OCI-LY7 (cell line): ENCODE measurements at regions not wholly inside any gene's neighbourhood (a gene's known extent, or its start where the extent isn't known, plus 50 kb on each side); places are given as distances from the start of the nearest gene placed in this dataset.
"Not testable (repeated sequence)": the region's sequence is repeated elsewhere in the genome, so short reads cannot be mapped to it uniquely, and the experiment has no call there.

Experiments used
- BruUV-seq: library from RNA; stranded (reverse); fragments of 400-500 nt; replicated peaks from 2 replicates; lab custom pipeline; 2021; lab: Mats Ljungman, UMichigan
- CTCF ChIA-PET: fragments of 300-600 bp; sonication (Branson Sonifier 250); formaldehyde crosslinking; loops from one replicate; lab custom pipeline; 2022; ENCODE audit warnings: antibody characterized with exemption; ENCODE audit not compliant: unreplicated experiment; lab: Charles Lee
- POLR2A ChIA-PET: fragments of 300-600 bp; sonication (Branson Sonifier 250); formaldehyde crosslinking; loops from one replicate; lab custom pipeline; 2022; ENCODE audit warnings: antibody characterized with exemption; lab: Charles Lee
- DNase-seq: peaks from one replicate; pipeline ENCODE4 v3.0.0-alpha.2; 2015; ENCODE audit warnings: low spot score
- H2AFZ ChIP-seq: fragments of 200-600 bp; sonication (generic), shearing (Covaris generic); 2 replicates; pipeline ENCODE4 v1.6.1; 2014; ENCODE audit warnings: mild to moderate bottlenecking, antibody characterized with exemption, low read length, moderate library complexity
- H3K27ac ChIP-seq: fragments of 200-600 bp; sonication (generic); 2 replicates; pipeline ENCODE4 v1.5.1; 2014; ENCODE audit warnings: mixed run types, low read depth, mild to moderate bottlenecking, moderate library complexity, low read length, inconsistent platforms; ENCODE audit not compliant: poor library complexity, severe bottlenecking
- H3K36me3 ChIP-seq: fragments of 200-600 bp; sonication (generic); 2 replicates; pipeline ENCODE4 v1.6.1; 2014; ENCODE audit warnings: mild to moderate bottlenecking, antibody characterized with exemption, low read length, moderate library complexity, mixed read lengths; ENCODE audit not compliant: insufficient read depth
- H3K4me1 ChIP-seq: fragments of 200-600 bp; sonication (generic); 2 replicates; pipeline ENCODE4 v1.5.1; 2014; ENCODE audit warnings: mild to moderate bottlenecking, low read length; ENCODE audit not compliant: insufficient read depth, poor library complexity, severe bottlenecking
- H3K4me2 ChIP-seq: fragments of 200-600 bp; sonication (generic); 2 replicates; pipeline ENCODE4 v1.6.1; 2014; ENCODE audit warnings: mild to moderate bottlenecking, low read length
- H3K4me3 ChIP-seq: fragments of 200-600 bp; sonication (generic); 2 replicates; pipeline ENCODE4 v1.5.1; 2014; ENCODE audit warnings: mild to moderate bottlenecking, low read depth, low read length; ENCODE audit not compliant: poor library complexity, severe bottlenecking
- H3K79me2 ChIP-seq: fragments of 200-600 bp; sonication (generic); 2 replicates; pipeline ENCODE4 v1.6.1; 2016; ENCODE audit warnings: low read depth, mild to moderate bottlenecking, low read length, moderate library complexity, mixed read lengths; ENCODE audit not compliant: insufficient read depth
- H3K9me2 ChIP-seq: fragments of 200-600 bp; sonication (generic); 2 replicates; pipeline ENCODE4 v1.6.1; 2016; ENCODE audit warnings: mild to moderate bottlenecking, low read length, mixed read lengths; ENCODE audit not compliant: insufficient read depth
- H3K9me3 ChIP-seq: fragments of 200-600 bp; sonication (generic); 2 replicates; pipeline ENCODE4 v1.6.1; 2014; ENCODE audit warnings: mild to moderate bottlenecking, mixed run types, low read length, mixed read lengths
- H4K20me1 ChIP-seq: fragments of 200-600 bp; sonication (generic); 2 replicates; pipeline ENCODE4 v1.6.1; 2014; ENCODE audit warnings: mild to moderate bottlenecking, antibody characterized with exemption, low read length, moderate library complexity, mixed read lengths; ENCODE audit not compliant: insufficient read depth
- intact Hi-C: fragments of 100-400 bp; cut with micrococcal nuclease; formaldehyde crosslinking; loops from one replicate; pipeline ENCODE4 v1.10.0; 2022; ENCODE audit not compliant: unreplicated experiment

DNA sequence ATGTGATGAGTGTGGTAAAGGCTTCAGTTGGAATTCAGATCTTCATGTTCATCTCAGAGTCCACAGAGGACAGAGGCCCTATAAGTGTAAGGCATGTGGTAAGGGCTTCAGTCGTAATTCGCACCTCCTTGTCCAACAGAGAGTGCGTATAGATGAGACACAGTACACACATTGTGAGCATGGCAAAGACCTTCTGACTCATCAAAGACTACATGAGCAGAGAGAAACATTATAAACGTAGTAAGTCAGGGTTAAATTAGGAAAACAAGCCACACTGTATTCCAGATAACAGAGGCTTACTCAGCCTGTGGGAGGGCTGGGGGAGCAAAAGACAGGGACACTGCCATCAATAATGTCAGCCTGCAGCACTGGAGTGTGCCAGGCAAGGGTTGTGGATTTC, 706.2 kb upstream of the DEFB115 start:
- H2AFZ ChIP-seq, H3K27ac ChIP-seq, DNase-seq, H3K9me2 ChIP-seq, intact Hi-C loops, H3K4me3 ChIP-seq, H3K9me3 ChIP-seq, H3K36me3 ChIP-seq, H3K4me2 ChIP-seq, CTCF ChIA-PET, H3K4me1 ChIP-seq, H3K79me2 ChIP-seq, H4K20me1 ChIP-seq, BruUV-seq, POLR2A ChIA-PET: not testable (repeated sequence)

DNA sequence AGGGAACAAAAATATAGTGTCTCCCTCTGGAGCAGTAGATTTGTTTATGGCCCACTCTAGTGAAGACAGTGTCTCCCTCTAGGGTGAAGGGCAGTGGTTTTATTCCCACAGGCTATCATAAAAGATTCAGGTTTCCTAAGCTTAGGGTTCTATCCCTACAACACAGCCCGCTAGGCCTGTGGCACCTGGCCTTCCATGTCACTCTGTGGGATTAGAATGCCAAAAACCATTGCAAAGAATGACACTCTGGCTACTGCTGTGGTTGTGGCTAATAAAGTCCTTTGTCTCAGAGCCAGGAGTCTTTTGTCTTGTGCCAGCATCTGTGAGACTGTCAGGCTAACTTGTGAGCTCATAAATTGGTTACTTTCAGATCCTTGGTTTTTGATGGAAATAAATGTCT, 700.7 kb upstream of the DEFB115 start:
- H3K79me2 ChIP-seq, H2AFZ ChIP-seq, BruUV-seq, DNase-seq, H3K4me1 ChIP-seq, H4K20me1 ChIP-seq, H3K36me3 ChIP-seq, CTCF ChIA-PET, H3K9me2 ChIP-seq, H3K4me2 ChIP-seq, POLR2A ChIA-PET, H3K27ac ChIP-seq, H3K4me3 ChIP-seq, H3K9me3 ChIP-seq, intact Hi-C loops: not testable (repeated sequence)

DNA sequence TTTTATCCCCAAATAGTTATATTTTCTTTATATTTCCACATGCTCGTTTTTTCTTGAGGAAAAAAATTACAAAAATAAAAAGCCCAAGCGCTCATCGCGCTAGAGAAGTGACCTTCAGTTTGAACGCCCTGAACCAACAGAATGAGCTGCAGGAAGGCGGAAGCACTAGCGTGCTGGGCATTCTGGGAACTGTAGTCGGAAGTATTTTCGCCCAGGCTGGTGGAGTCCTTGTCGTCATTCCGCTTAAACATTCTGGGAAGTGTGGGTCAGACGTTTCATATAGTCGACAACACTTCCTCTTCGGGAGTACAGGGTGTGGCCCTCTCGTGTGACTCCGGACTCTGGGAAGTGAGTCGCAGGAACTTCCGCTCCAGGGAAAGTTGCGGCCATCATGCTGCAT, 692.4 kb upstream of the DEFB115 start:
- POLR2A ChIA-PET, BruUV-seq, H3K4me2 ChIP-seq: not testable (repeated sequence)

GRCh38 chr20:30569867-30570266, 687.6 kb upstream of the DEFB115 start:
- H3K4me2 ChIP-seq, intact Hi-C loops, H4K20me1 ChIP-seq, H3K9me2 ChIP-seq, POLR2A ChIA-PET, H3K4me1 ChIP-seq, H3K79me2 ChIP-seq, H3K36me3 ChIP-seq, H3K4me3 ChIP-seq, H3K9me3 ChIP-seq, H2AFZ ChIP-seq, CTCF ChIA-PET, H3K27ac ChIP-seq, DNase-seq, BruUV-seq: not testable (repeated sequence)

More for the DNA sequence above, 692.4 kb upstream of the DEFB115 start:
- CTCF ChIA-PET, H2AFZ ChIP-seq, DNase-seq, H3K79me2 ChIP-seq, H3K9me3 ChIP-seq, intact Hi-C loops, H3K4me1 ChIP-seq, H4K20me1 ChIP-seq, H3K9me2 ChIP-seq, H3K27ac ChIP-seq, H3K36me3 ChIP-seq, H3K4me3 ChIP-seq: not testable (repeated sequence)

GRCh38 chr20:30570622-30571021, 686.8 kb upstream of the DEFB115 start:
- H3K4me1 ChIP-seq, CTCF ChIA-PET, H3K9me2 ChIP-seq, POLR2A ChIA-PET, H3K27ac ChIP-seq, H2AFZ ChIP-seq, H4K20me1 ChIP-seq, DNase-seq, H3K4me3 ChIP-seq, H3K36me3 ChIP-seq, H3K79me2 ChIP-seq, intact Hi-C loops, H3K4me2 ChIP-seq, H3K9me3 ChIP-seq, BruUV-seq: not testable (repeated sequence)

DNA sequence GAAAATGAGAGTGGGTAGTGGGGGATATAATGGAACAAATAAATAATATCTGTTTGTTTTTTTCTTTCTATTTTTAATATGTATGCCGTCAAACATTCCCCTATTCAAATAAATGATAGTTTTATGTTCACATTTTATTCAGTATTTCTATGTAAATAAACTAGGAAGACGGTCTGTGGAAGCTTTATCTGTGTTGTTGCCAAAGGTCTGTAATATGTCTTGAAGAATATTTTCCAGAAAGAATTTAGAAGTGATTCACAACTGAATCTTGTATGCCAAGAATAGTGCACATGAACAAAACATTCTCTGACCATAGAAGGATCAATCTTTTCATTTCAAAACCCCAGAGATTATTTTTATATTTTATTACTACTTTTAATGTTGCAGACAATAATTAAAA, 683.1 kb upstream of the DEFB115 start:
- intact Hi-C loops, result not testable (repeated sequence)

GRCh38 chr20:30579069-30579468, 678.4 kb upstream of the DEFB115 start:
- H3K79me2 ChIP-seq, H3K9me3 ChIP-seq: not testable (repeated sequence)

More for the DNA sequence above, 683.1 kb upstream of the DEFB115 start:
- H3K4me3 ChIP-seq, POLR2A ChIA-PET, CTCF ChIA-PET, DNase-seq, H4K20me1 ChIP-seq, H3K27ac ChIP-seq, BruUV-seq, H3K36me3 ChIP-seq, H2AFZ ChIP-seq, H3K9me3 ChIP-seq, H3K4me1 ChIP-seq, H3K79me2 ChIP-seq, H3K9me2 ChIP-seq, H3K4me2 ChIP-seq: not testable (repeated sequence)

More at GRCh38 chr20:30579069-30579468, 678.4 kb upstream of the DEFB115 start:
- DNase-seq, H4K20me1 ChIP-seq, H2AFZ ChIP-seq, H3K9me2 ChIP-seq, BruUV-seq, H3K36me3 ChIP-seq, H3K4me3 ChIP-seq, H3K4me2 ChIP-seq, CTCF ChIA-PET, H3K27ac ChIP-seq, POLR2A ChIA-PET, H3K4me1 ChIP-seq, intact Hi-C loops: not testable (repeated sequence)
